HG02973 (cell line): ENCODE measurements at regions not wholly inside any gene's neighbourhood (a gene's known extent, or its start where the extent isn't known, plus 50 kb on each side); places are given as distances from the start of the nearest gene placed in this dataset.

Source experiments
- ATAC-seq: cut with Tn5 transposase; IDR thresholded peaks from one replicate; pipeline ENCODE4 v1.9.1; 2021; ENCODE audit warnings: moderate library complexity; ENCODE audit not compliant: unreplicated experiment

DNA sequence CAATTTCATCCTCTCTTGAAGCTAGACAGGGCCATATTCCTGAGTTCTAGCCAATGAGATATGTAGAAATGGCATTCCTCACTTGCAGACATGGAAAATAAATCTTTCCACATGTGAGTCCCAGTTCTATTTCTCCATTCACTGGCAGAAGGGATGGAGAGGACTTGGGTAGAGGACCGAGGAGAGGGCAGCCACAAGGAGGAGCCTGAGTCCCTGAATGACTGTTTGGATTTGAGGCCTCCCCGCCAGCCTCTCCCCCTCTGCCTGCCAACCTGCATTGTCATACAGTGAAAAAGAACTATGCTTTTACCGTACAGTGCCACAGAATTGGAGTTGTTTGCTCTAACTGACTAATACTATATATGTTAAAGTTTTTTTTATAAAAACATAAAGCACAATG is 583.0 kb upstream of the WWC1 start:
- no peak for ATAC-seq

DNA sequence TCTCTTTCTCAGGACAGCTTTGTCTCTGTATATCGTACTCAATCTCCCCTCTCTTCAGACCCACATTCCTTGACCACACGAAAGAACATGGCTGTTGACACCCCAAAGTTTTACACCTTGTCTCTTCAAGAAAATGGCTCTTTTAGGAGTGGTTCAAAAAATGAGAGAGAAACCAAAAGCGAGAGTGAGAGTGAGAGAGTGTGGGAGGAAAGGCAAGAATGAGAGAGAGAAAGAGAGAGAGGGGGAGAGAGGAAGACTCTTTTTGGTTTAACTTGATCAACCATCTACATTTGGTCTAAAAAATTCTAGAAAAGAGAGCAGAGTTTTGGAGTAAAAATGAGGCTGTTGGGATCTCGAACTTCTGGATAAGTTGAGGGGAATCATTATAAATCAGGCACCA is 581.8 kb upstream of the WWC1 start:
- ATAC-seq = peak; percentile 83

DNA sequence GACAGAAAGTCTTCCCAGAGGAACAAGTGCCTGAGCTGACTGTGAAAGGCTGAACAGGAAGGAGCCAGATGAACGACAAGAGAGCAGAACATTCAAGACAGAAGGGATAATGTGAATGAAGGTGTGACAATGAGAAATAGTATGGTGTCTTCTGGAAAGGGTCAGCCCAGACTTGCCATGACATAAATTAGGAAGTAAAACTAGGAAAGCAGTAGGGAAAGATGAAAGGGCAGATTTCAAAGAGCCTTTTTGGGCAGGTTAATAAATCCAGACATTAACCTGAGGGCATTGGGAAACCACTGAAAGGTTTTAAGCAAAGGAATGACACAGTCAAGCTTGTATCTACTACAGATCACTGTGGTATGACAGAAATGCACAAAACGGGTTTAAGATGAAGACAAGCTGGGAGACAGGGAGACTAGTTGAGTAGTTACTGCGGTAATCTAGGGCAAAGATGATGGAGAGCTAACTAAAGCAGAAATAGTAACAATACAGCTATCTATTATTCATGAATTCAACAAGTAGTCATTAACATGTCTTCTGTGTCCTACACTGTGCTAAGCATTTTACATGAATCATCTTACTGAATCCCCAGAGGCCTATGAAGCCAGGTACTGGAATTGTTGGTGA is 580.9 kb upstream of the WWC1 start:
- ATAC-seq = no peak

DNA sequence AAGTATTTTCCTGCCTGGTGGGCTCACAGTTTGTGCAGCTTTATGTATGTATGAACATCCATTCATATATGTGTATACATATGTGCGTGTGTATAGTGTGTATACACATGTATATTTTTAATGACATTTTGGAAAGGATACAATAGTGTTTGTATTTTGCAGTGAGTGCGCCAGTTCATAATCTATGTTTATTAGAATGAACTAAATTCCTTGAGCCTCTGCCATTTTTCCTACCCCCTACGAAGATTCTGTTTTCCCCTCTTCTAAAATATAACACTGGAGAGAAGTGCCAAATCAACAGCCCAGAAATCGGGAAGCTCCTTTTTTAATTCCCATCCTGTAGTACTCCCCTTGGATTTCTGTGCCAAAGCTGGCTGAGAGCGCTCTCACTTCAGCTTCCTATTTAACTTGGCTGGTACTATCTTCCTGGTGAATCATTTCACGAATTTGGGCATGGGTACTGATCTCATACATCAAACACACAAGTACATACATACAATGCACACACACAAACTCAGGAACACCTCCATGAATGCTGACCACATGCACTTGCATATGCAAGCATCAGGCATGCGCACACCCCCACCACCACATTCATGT is 578.4 kb upstream of the WWC1 start:
- ATAC-seq = no peak

DNA sequence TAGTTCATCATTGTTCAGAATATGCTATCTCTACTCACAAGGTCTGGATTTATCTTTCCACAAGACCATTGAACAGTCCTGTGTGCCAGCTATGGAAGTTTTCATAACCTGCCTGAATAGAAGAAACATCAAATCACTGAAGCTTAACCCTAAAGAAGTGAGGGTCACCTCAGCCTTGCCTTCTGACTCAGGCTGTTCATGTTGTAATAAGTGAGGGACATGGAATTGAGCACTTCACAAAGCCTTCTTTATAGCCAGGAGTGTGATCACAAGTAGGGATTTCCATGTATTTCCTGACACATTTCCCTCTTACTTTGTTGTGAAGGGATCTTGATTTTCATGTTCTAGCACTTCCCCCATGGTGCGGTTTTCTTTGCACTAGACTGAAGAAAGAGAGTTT is 577.5 kb upstream of the WWC1 start:
- ATAC-seq = no peak

DNA sequence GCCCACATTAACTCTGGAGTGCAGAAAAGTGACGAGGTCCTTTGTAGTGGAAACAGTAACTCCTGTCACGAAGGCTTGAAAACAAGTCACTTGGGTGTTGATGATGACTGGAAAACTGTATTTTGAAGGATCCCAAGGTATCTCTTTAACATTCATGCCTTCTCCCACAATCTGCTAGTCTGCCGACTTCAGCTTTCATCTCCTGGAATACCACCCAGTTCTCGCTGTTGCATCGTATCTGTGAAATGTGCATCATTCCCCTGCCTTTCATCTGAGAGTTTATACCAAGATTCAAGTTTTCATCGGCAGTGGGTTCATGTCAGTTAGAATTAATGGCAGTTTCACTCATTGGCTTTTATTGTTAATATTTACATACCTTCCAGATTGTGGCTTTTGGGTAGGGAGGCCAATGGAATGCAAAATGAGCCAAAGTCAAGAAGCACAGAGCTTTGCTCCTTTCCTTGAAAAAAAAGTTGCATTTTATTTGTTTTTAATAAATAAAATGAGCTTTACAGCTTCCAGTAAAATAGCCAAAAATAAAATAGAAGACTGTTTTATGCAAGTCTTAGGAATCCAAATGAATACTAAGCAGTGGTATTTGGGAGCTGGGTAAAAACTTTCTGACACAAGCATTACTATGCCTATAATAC is 575.2 kb upstream of the WWC1 start:
- no peak for ATAC-seq

DNA sequence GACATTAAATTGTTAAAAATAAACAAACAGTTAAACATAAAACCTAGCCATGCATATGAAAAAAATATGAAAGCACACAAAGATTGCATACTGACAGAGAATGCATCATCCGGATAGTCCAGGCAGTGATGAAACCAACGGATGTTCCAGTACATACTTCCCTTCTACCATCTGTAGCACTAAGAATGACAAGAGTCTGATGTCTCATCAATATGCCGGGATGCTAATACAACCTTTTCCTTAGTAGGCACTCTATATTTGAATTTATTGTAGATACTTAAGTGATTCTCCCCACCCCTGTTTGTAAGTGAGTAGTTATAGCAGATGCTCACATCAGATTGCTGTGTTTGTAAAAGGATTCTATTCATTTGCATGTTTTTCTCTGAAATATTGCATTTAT is 571.2 kb upstream of the WWC1 start:
- ATAC-seq = no peak

DNA sequence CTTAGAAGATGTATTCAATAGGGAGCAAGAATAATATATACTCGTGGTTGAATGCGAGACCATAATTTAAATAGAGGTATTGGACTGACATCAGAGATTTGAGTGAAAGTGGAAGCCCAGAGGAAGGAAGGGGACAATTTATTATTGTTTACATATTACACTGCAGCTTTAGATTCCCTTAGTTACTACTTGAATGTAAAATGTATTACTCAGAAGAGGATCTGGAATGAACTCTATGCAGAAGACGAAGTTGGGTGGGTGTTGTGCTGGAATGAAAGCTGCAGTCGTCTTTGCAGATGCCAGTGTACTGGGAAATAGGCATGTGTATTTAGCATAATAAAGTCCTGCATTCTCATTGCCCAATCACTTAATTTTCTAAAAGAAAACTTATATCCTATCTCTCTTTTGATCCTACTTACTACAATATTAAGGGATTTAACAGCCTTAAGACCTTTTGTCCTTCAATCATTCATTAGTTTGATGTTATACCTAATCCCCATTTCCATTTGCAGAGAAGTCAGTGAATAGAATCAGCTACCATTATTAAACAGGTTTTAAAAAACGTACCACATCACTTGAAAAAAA is 570.7 kb upstream of the WWC1 start:
- ATAC-seq = no peak

DNA sequence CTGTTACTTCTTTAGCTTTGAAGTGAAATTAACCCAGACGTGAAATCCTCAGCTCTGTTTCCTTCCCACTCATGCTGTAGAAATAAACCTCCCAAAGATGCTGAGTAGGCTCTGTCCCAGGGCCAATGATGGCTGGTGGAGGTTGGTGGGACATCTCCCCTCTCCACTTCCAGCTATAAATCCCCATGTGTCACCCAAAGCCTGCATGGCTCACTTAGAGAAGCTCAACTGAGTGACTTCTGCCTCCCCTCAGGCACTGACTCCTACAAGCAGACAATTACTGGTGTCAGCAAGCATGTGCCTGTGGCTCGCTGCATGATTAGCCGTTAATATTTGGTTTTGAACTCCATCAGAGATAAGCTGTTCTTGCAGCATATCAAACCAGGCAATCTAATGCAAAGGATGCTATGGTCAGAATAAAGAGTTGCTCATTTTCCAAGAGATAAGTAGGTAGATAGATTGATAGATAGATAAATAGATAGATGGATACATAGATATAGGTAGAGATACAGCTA is 569.5 kb upstream of the WWC1 start:
- no peak for ATAC-seq

DNA sequence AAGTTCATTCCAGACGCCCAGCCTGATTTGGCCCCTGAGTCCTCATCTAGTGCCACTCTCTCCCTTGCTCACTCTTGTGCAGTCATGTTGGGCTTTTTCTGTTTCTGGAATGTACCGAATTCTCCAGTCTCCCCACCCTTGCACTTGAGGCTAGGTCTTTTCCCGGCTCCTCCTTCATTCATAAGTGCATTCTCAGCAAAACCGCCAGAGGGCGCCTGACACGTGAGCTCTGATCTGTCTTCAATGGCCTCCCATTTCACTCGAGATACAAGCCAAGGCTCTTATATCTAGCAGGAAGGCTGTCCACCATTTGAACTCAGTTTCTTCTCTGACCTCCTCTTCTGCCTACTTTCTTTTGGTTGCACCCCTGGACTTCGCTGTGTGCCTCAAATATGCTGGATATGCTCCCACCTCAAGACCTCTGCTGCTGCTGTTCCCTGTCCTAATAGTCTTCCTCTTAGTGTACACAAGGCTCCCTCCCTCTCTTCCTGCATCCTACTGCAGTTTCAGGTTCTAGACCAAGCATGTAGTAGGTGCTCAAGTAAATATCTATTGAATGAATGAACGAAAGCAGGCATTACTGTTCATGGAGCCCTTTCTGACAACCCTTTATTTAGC is 568.1 kb upstream of the WWC1 start:
- peak; percentile 98 for ATAC-seq

DNA sequence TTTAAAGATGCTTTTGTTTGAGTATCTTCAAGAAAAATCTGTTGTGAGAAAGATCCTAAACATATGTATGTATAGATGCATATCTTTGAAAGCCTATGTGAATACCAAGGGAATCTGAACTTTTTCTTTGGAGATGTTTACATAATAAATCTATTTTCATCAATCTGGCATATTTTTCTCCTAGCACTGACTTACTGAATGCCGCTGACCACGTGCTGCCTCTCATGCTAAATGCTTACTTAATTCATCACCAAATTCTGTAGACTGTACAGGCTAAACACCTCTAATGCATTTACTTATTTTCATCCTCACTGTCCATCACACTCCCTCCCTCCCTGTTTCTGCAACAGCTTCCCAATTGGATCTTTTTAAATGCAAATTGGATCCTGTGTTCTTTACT is 566.2 kb upstream of the WWC1 start:
- no peak for ATAC-seq

DNA sequence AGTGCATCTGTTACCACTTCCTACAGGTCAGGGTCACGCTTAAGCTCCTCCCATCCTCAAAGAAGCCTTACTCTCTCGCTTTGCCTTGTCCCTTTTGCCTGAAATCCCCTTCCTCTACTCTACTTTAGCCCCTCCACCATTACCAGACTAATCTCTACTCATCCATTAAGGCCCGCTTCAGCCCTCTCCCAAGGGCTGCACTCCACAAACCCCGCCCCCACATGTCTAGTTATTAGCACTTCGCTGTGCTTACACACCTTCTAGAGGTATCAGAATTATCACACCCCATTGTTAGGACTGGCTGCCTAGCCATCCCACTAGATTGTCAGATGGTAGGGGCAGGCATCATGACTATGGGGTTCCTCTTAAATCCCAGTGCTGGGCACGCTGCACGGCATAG is 565.7 kb upstream of the WWC1 start:
- ATAC-seq = no peak

DNA sequence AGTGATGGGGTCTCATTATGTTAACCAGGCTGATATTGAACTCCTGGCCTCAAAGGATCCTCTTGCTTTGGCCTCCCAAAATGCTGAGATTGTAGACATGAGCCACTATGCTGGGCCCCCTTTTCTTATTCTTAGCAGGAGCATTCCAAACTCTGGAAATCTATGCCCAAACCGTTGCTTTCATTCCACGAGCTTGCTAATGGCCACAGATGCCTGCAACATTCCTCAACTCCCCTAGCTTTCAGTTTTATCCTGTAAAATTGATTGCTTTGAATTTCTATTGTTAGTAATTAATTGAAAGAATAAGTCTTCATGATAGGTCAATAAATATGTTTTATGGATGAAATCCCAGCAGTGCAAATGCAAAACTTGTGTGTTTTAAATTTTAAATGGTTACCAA is 564.8 kb upstream of the WWC1 start:
- ATAC-seq = no peak

DNA sequence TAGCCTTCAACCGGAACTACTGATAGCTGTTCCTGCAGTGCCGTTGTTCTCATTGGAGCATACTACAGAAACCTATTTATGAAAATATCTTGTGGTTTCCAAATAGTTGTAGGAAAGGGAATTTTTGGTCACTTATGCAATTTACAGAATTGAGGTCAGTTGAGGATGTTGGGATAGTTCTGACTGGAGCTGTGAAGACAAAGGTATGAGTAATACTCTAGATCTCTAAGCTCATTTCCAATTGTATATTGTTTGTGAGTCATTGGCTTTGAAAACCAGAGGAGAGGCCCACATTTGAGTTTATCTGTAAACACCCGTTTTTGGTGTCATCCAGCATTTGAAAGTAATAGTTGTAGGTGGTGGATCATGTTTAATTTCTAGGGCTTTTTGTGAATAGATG is 561.3 kb upstream of the WWC1 start:
- no peak for ATAC-seq

DNA sequence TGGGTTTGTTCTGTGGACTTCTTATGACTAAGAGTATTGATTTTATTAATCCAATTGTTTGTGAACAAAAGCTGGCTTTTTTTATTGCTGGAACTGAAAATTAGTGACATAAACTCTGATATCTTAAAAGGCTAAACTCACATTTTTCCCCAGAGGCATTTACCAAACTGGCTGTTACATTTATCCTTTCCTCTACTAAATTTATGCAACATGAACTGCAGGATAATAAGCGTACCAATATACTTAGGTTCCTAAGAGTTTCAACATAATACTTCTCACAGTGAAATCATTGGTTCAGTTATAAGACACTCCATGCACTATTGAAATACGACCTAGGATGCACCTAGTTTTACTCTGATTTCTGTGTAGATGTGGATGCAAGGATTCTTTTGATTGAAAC is 560.8 kb upstream of the WWC1 start:
- no peak for ATAC-seq

DNA sequence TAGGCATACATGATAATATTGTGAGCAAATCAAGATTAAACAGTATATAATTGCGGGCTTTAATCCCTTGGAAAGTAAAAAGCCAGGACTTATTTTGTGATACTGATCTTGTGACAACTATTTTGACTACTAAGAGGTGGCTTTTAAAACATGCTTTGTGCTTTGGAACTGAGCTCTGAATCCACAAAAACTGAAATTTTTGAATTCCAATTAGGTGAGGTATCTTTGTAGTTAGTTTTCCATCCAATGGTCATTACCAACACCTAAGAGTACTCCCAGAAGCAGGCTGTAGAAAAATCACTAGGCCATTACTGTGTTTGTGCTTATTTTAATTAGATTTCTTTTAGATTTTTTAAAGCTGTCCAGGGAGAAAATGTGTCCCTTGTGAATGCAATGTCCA is 559.5 kb upstream of the WWC1 start:
- ATAC-seq = no peak

DNA sequence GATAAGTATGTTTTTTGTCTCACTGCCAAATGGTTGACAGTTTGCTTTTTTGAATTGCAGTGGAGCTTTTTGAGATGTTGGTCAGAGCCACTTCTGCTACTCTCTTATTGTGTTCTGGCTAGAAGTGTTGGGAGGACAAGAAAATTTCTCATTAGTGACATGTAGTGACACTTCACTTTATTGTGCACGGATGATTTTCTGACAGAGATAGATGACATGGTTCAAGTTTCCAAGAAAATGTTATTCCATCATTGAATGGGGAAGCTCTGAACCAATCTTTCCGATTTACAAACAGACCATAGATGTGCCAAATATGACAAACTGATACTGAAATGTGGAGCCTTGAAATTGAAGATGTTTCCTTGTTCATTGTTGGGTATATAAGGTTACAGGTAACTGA is 558.9 kb upstream of the WWC1 start:
- ATAC-seq = no peak

DNA sequence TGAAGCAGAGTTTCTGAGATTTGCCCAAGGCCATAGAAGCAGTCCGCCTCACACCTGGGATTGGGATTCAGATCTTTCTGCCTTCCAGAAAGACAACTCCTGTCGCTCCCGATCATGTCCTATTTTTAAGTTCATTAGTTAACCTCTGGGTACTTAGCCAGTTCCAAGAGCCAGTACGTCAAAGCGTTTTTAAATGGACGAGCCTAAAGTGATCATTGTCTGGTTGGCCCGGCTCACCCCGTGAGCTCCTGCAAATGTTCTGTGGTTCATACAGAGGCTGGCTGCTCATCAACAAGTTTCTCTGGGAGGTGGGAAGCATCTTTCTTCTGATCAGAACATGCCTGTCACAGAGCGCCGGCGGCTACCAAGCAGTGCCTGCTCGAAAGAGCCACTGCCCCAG is 554.5 kb upstream of the WWC1 start:
- no peak for ATAC-seq

DNA sequence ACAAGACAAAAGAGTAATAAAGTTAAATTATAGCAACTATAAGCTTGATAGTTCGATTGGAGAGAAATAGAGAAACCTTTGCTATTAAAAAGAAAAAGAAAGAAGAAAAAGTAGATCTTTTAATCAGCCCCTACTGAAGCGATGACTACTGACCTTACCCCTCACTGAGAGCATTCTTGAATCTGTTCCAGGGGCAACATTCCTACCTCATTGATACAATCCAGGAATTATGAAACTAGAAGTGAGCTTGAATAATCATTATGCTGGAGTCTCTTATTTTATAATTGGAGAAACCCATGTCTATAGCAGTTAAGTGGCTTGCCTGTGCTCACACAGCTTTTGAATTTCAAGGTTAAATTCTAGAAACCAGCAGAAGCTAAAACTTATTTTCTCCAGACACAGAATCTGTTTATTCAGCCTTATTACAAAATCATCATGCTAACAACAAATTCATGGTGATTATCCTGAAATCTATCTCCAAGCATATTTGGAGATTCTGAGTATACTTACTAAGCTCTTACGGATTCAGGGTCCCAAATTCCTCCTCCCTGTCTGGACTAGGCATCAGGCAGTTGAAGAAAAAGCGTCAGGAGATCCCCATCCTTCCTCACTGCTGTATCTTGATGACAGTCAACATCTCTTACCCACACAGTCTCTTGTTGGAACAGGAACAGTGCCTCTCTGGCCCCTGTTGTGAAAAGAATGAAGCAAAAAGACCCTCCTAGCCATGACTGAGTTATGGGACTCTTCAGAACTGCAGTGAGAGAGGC is 547.6 kb upstream of the WWC1 start:
- ATAC-seq = no peak

DNA sequence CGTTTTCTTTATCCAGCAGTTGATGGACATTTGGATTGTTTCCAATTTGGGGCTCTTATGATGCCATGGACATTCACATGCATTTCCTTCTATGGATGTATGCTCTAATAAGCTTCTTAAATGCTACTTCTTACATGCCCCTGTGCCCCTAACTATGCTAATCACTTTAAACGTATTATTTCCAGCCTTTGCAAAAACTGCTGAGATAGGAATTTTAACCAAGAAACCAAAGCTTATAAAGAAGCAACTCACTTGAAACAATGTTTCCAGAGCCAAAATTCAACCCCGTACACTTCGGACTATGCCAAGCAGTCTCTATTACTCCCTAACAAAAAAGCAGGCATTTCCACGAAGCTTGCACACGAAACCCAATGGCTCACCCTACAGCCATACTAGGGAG is 545.6 kb upstream of the WWC1 start:
- ATAC-seq = no peak

DNA sequence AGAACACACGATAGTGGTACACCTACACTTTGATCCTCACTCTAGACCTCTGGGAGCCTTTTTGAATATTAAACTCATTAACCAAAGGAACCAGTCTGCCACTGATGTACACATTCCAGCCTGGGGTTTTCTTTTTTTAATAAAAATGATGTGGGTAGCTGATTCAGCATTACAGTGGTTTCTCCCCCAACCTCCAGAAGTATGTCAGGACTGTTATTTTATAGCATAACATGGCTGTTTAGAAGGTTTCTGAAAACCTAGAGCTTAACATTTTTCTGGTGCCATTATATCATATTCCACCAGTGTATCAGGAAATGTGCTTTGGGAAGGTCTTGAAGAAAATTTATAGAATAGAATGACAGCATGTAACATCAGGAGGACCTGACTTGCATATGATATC is 540.9 kb upstream of the WWC1 start:
- no peak for ATAC-seq
